Renal cortical epithelial cell (primary cell): ENCODE measurements at regions not wholly inside any gene's neighbourhood (a gene's known extent, or its start where the extent isn't known, plus 50 kb on each side); places are given as distances from the start of the nearest gene placed in this dataset.
"Not testable (repeated sequence)": the region's sequence is repeated elsewhere in the genome, so short reads cannot be mapped to it uniquely, and the experiment has no call there.

Experiments used
- DNase-seq: peaks from one replicate; pipeline ENCODE4 v3.0.0-alpha.2; 2011; ENCODE audit warnings: low read depth

DNA sequence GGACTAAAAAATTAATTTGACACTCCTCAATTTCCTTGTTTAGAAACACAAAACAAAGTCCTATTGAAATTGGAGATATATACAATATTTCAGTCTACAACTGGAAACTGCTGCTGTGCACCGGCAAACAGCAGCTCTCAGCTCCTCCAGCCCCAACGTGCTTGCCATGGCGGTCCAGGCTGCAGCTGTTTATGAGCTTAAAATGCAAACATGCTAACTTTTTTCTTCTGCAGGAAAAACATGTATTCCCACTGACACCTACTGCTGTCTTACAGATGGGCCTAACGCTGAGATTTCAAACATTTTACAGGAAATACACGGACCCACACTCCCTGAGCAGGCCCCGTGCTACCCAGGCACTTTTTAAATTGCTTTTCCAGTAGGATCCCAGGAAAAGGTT lies 195.5 kb downstream of the BCL11A start:
- DNase-seq, result no peak

GRCh38 chr2:60356346-60356745 lies 197.1 kb downstream of the BCL11A start:
- DNase-seq, result no peak

- DNase-seq, result no peak
Observed at GRCh38 chr2:60355849-60356261, 197.6 kb downstream of the BCL11A start.

GRCh38 chr2:60354713-60355112 lies 198.7 kb downstream of the BCL11A start:
- DNase-seq, result no peak

- DNase-seq, result no peak
Observed at GRCh38 chr2:60353863-60354262, 199.6 kb downstream of the BCL11A start.

GRCh38 chr2:60353406-60353800 lies 200.1 kb downstream of the BCL11A start:
- no peak for DNase-seq

- no peak for DNase-seq
Observed at GRCh38 chr2:60352491-60353405, 200.7 kb downstream of the BCL11A start.

DNA sequence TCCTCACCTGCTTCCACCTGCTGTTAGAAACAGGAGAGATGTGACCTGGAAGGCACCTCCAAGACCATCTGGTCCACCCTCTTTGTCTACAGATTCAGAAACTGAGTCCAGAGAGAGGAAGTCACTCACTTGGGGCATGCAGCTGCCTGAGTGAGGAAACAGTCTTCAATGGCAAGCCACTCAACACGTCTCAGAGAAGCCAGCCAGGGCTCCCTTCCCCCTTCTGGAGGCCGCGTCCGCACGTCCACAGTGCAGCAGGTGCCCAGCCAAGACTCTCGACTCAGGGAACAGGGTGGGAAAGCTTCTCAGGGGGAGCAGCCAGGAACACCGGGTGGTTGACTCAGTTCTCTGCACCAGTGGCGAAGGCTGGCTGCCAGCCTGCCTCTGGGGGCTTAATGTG lies 201.7 kb downstream of the BCL11A start:
- DNase-seq, result no peak

GRCh38 chr2:60351321-60351720 lies 202.1 kb downstream of the BCL11A start:
- DNase-seq, result no peak

GRCh38 chr2:60350791-60351190 lies 202.7 kb downstream of the BCL11A start:
- DNase-seq, result no peak

GRCh38 chr2:60347781-60348180 lies 205.7 kb downstream of the BCL11A start:
- no peak for DNase-seq

DNA sequence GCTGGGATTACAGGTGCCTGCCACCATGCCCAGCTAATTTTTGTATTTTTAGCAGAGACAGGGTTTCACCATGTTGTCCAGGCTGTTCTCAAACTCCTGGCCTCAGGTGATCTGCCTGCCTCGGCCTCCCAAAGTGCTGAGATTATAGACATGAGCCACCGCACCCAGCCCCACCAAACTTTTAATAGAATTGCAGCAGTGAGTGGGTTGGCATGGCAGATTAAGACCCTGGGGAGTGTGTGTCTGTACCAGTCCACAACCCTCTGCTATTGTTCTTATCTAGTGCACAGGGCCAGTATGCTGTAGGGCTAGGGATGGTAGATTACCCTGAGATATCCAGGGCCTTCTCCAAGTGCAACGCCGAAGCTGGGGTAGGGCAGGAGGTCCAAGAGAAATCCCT lies 211.0 kb downstream of the BCL11A start:
- not testable (repeated sequence) for DNase-seq

GRCh38 chr2:60341151-60341550 lies 212.3 kb downstream of the BCL11A start:
- DNase-seq, result no peak

- DNase-seq, result no peak
Observed at GRCh38 chr2:60339286-60339685, 214.2 kb downstream of the BCL11A start.

- DNase-seq, result no peak
Observed at GRCh38 chr2:60337142-60337497, 216.3 kb downstream of the BCL11A start.

DNA sequence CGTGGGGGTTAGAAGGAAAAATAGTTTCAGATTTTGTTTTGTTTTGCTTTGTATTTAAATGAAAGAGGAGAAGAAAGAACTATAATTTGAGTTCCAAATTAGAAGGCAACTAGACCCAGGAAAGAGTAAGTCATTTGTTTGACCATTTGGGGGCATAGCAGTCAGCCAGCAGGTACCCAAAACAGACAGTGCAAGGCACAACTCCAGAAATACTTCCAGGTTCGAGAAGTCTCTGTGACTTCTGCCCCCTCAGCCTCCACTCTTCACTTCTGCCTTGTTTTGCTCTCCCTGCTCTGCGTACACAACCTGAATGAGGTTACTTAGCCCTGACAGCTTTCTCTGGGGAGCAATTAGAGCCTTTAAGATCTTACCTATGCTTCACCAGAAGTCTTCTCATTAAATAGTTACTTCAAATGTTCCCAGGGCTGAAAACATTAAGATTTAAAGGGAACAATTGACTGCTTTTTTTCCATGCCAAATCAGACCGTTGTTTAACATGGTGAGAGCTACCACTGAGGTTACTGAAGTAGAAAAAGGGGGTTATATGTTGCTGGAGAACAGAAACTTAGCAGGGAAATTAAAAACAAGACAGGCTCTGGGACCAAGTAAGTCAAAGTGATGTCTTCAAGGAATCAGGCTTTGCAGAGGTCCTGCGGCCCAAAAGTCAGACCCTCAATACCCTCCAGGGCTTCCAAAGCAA lies 216.9 kb downstream of the BCL11A start:
- DNase-seq, result no peak

DNA sequence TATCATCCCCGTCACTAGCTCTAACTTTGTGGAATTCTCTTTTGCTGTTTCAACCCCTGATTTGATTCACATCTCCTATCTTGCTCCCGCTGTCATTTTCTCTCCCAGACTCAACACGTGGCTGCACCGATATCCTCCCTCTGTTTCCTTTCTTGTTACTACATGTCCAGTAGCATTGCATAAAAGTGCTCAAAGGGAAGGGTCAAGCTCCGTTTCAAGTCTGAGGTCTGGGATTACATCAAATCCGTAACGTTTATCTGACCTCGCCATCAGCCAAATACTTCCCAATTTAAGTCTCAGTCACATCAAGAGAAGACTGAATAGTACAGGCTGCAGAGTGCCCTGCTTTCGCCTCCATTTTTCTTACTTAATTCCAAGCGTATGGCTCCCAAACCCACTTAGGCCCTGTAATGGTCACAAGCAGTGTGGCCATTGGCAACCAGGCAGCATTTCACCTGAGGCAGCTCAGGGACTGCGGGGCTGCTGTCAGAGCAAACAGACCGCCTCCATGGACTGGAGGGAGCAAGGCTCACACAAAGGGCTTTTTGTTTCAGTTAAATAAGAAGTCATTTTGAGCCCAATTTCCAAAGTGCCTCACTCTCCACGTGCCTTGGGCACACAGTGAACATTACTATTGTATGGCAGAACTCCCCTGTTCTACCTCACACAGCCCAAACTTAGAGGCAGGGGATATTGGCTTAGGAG lies 217.8 kb downstream of the BCL11A start:
- no peak for DNase-seq

DNA sequence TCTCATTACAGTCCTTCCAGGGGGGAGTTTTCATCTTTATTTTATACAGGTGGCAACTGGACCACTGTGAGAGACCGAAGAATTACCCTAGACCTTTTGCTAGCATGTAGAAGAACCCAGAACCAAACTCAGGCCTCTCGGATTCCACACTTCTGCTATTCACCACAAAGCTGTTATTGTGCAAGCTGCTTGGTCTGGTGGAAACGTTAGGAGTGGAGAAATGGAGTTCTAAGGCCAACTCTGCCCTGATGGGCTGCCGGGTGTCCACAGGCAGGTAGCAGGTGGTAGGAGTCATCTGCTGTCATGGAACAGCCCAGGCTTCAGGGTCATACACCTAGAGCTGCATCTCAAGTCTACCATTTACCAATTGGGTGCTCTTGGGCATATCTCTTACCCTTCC lies 218.8 kb downstream of the BCL11A start:
- DNase-seq, result no peak

GRCh38 chr2:60333264-60333663 lies 220.2 kb downstream of the BCL11A start:
- DNase-seq, result no peak

DNA sequence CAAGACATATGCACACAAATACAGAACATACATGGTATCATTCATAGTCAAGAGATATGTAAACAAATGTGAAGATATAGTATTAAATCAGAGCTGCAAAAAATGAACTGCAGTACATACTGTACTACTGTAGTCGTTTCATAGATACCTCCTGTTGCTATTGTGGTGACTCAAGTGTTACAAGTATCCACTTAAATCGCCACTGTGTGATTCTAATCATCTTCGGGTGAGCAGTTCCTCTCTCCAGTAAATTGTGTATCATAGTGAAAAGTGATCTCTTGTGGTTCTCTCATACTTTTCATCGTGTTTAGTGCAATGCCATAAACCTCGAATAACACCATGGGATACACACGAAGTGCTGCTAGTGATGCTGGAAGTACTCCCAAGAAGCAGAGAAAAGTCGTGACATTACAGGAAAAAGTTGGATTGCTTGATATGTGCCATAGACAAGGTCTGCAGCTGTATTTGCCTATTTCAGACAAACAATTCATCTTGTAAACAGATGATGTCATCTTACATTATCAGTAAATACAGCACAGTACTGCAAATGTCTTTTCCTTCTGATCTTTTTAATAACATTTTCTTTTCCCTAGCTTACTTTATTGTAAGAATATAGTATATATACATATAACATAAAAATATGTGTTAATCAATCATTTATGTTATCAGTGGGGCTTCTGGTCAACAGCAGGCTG lies 222.2 kb downstream of the BCL11A start:
- DNase-seq, result no peak

GRCh38 chr2:60329225-60329624 lies 224.2 kb downstream of the BCL11A start:
- no peak for DNase-seq

GRCh38 chr2:60324536-60324935 lies 228.9 kb downstream of the BCL11A start:
- DNase-seq, result no peak
